Panc1 (cell line): ENCODE measurements at regions not wholly inside any gene's neighbourhood (a gene's known extent, or its start where the extent isn't known, plus 50 kb on each side); places are given as distances from the start of the nearest gene placed in this dataset.
"Not testable (repeated sequence)": the region's sequence is repeated elsewhere in the genome, so short reads cannot be mapped to it uniquely, and the experiment has no call there.

Source experiments
- ATAC-seq: fragments of 200-7000 bp; cut with Tn5 transposase; 2 replicates; pipeline ENCODE4 v1.9.1; 2020; ENCODE audit warnings: mild to moderate bottlenecking, moderate library complexity
- BruUV-seq: library from RNA; stranded (reverse); fragments of 400-500 nt; replicated peaks from 2 replicates; lab custom pipeline; 2021; lab: Mats Ljungman, UMichigan
- CTCF ChIA-PET: fragments of 300-600 bp; sonication (Branson Sonifier 250); formaldehyde crosslinking; loops from one replicate; lab custom pipeline; 2022; ENCODE audit warnings: antibody characterized with exemption; lab: Charles Lee
- POLR2A ChIA-PET: fragments of 300-600 bp; sonication (Branson Sonifier 250); formaldehyde crosslinking; loops from one replicate; lab custom pipeline; 2022; ENCODE audit warnings: antibody characterized with exemption; lab: Charles Lee
- DNase-seq: peaks from one replicate; pipeline ENCODE4 v3.0.0-alpha.2; 2010; ENCODE audit warnings: low read depth, low spot score
- H3K27ac ChIP-seq: 2 replicates; pipeline ENCODE4 v1.5.1; 2011; ENCODE audit warnings: mild to moderate bottlenecking, low read length, inconsistent platforms
- H3K27me3 ChIP-seq: fragments of 200-500 bp; sonication (Bioruptor generic); 2 replicates; pipeline ENCODE4 v1.6.0; 2014; ENCODE audit warnings: low read length, inconsistent platforms; ENCODE audit not compliant: control insufficient read depth, insufficient read depth
- H3K36me3 ChIP-seq: fragments of 200-500 bp; sonication (Bioruptor generic); 2 replicates; pipeline ENCODE4 v1.5.1; 2014; ENCODE audit warnings: inconsistent platforms, mild to moderate bottlenecking, low read length, moderate library complexity; ENCODE audit not compliant: control insufficient read depth, insufficient read depth
- H3K4me1 ChIP-seq: 2 replicates; pipeline ENCODE4 v1.5.1; 2011; ENCODE audit warnings: inconsistent platforms, mild to moderate bottlenecking, low read length, moderate library complexity; ENCODE audit not compliant: control insufficient read depth, insufficient read depth
- H3K4me3 ChIP-seq, 2 experiments: 2 replicates each; pipeline ENCODE4 v1.5.1; 2011 to 2012; ENCODE audit warnings: low read depth in 2 of 2, low read length in 2 of 2, mild to moderate bottlenecking in 2 of 2, inconsistent platforms in 1 of 2, moderate library complexity in 1 of 2
- H3K9me3 ChIP-seq: fragments of 200-500 bp; sonication (Bioruptor generic); 2 replicates; pipeline ENCODE4 v1.5.1; 2014; ENCODE audit warnings: low read depth, mild to moderate bottlenecking, inconsistent platforms, low read length, moderate library complexity; ENCODE audit not compliant: control insufficient read depth, insufficient read depth
- CTCF ChIP-seq: fragments of 450-650 bp; IDR thresholded peaks from 2 replicates; pipeline ENCODE4 v1.5.1; 2017; ENCODE audit warnings: mild to moderate bottlenecking
- POLR2AphosphoS5 ChIP-seq: IDR thresholded peaks from 2 replicates; pipeline ENCODE4 v1.6.1; 2012; ENCODE audit warnings: mild to moderate bottlenecking, low read depth, low read length, moderate library complexity
- REST ChIP-seq, 2 experiments: IDR thresholded peaks; 2 replicates each; pipeline ENCODE4 v1.6.1; 2011 to 2012; ENCODE audit warnings: low read depth in 2 of 2, control low read depth in 1 of 2, low read length in 1 of 2, mild to moderate bottlenecking in 1 of 2, moderate library complexity in 1 of 2; ENCODE audit not compliant: insufficient read depth in 1 of 2
- SIN3A ChIP-seq: IDR thresholded peaks from 2 replicates; pipeline ENCODE4 v1.6.1; 2012; ENCODE audit warnings: low read depth, mild to moderate bottlenecking, low read length, moderate library complexity, borderline replicate concordance; ENCODE audit not compliant: insufficient read depth
- TCF7L2 ChIP-seq: IDR thresholded peaks from 2 replicates; pipeline ENCODE4 v1.6.1; 2011; ENCODE audit warnings: mild to moderate bottlenecking, low read depth, low read length, inconsistent platforms
- in situ Hi-C: cut with HindIII; loops from 2 replicates; pipeline ENCODE4 v1.10.0; 2016; ENCODE audit warnings: low sequenced_read_pairs, low pct_unique_long_range_greater_than_20kb
- intact Hi-C: fragments of 100-400 bp; cut with micrococcal nuclease; formaldehyde crosslinking; loops from one replicate; pipeline ENCODE4 v1.10.0; 2022; ENCODE audit not compliant: unreplicated experiment

- H3K4me1 ChIP-seq, H3K9me3 ChIP-seq, BruUV-seq, H3K36me3 ChIP-seq, POLR2A ChIA-PET, H3K27ac ChIP-seq, H3K27me3 ChIP-seq, DNase-seq, intact Hi-C loops, ATAC-seq, in situ Hi-C loops, H3K4me3 ChIP-seq, CTCF ChIA-PET: not testable (repeated sequence)
Measured at GRCh38 chr21:25437465-25437864, 169.8 kb downstream of the MRPL39 start.

GRCh38 chr21:25428537-25428936 is 178.7 kb downstream of the MRPL39 start:
- H3K27ac ChIP-seq = no peak overlapping the region
- DNase-seq (no peak), ATAC-seq (no peak)
- no peaks in the 10 kb centered on the region for H3K9me3 ChIP-seq
- no peak overlapping the region for H3K4me3 ChIP-seq
- CTCF ChIA-PET = no interaction called here
- H3K36me3 ChIP-seq = no peaks in the 10 kb centered on the region
- no peak for TF ChIP-seq SIN3A
- TF ChIP-seq POLR2AphosphoS5 = no peak
- no peak for TF ChIP-seq CTCF
- TF ChIP-seq TCF7L2 = no peak
- no peak for TF ChIP-seq REST (IDR thresholded peaks at IDR 0.05; ENCODE audit: insufficient read depth in 1 of 2, low read depth in 2 of 2, low read length in 1 of 2)
- BruUV-seq = no TSS peak
- no peaks in the 10 kb centered on the region for H3K4me1 ChIP-seq
- H3K27me3 ChIP-seq = no peaks in the 10 kb centered on the region
- intact Hi-C loops (loop anchor here (10.0 kb wide), 1 partner anchor 136 kb away; no protein-coding TSS in a partner anchor), in situ Hi-C loops (no loop called here)
- POLR2A ChIA-PET = no interaction called here

GRCh38 chr21:25427828-25428227 is 179.5 kb downstream of the MRPL39 start:
- ATAC-seq (no peak), DNase-seq (no peak)
- no peak overlapping the region for H3K4me3 ChIP-seq
- H3K36me3 ChIP-seq = no peaks in the 10 kb centered on the region
- no TSS peak for BruUV-seq
- no peak for TF ChIP-seq CTCF
- no peak for TF ChIP-seq REST (IDR thresholded peaks at IDR 0.05; ENCODE audit: insufficient read depth in 1 of 2, low read depth in 2 of 2, low read length in 1 of 2)
- no peak for TF ChIP-seq TCF7L2
- no peak for TF ChIP-seq POLR2AphosphoS5
- TF ChIP-seq SIN3A = no peak
- ChIA-PET POLR2A (no interaction called here), CTCF (no interaction called here)
- in situ Hi-C loops = no loop called here
- no peaks in the 10 kb centered on the region for H3K27me3 ChIP-seq
- intact Hi-C loops = loop anchor here (10.0 kb wide), 1 partner anchor 137 kb away; no protein-coding TSS in a partner anchor
- no peaks in the 10 kb centered on the region for H3K9me3 ChIP-seq
- H3K4me1 ChIP-seq = no peaks in the 10 kb centered on the region
- H3K27ac ChIP-seq = no peak overlapping the region
